Mesendoderm (in vitro differentiated cells): ENCODE measurements at regions not wholly inside any gene's neighbourhood (a gene's known extent, or its start where the extent isn't known, plus 50 kb on each side); places are given as distances from the start of the nearest gene placed in this dataset.

Experiments
- DNase-seq: peaks from one replicate; pipeline ENCODE4 v3.0.0; 2013
- H2AK5ac ChIP-seq: 2 replicates; pipeline ENCODE4 v1.6.1; 2013; ENCODE audit warnings: low read length, inconsistent platforms
- H2BK120ac ChIP-seq: 2 replicates; pipeline ENCODE4 v1.6.1; 2013; ENCODE audit warnings: low read depth, mild to moderate bottlenecking, low read length, moderate library complexity, mixed read lengths
- H2BK15ac ChIP-seq: replicated peaks from 2 replicates; pipeline ENCODE4 v1.6.1; 2013; ENCODE audit warnings: low read depth, mild to moderate bottlenecking, moderate library complexity
- H2BK5ac ChIP-seq: 2 replicates; pipeline ENCODE4 v1.6.1; 2013; ENCODE audit warnings: low read length, inconsistent platforms
- H3K18ac ChIP-seq: 2 replicates; pipeline ENCODE4 v1.6.1; 2013; ENCODE audit warnings: mild to moderate bottlenecking, low read length, mixed read lengths
- H3K23ac ChIP-seq: one replicate; pipeline ENCODE4 v1.6.1; 2013; ENCODE audit warnings: low read length
- H3K27ac ChIP-seq: 2 replicates; pipeline ENCODE4 v1.5.1; 2013; ENCODE audit warnings: low read depth, mild to moderate bottlenecking, inconsistent platforms, low read length, moderate library complexity
- H3K27me3 ChIP-seq: 2 replicates; pipeline ENCODE4 v1.6.1; 2013; ENCODE audit warnings: low read length, control low read depth, mild to moderate bottlenecking, inconsistent platforms; ENCODE audit not compliant: insufficient read depth, poor library complexity
- H3K36me3 ChIP-seq: 2 replicates; pipeline ENCODE4 v1.6.1; 2013; ENCODE audit warnings: low read length, inconsistent platforms; ENCODE audit not compliant: control insufficient read depth, insufficient read depth
- H3K4ac ChIP-seq: one replicate; pipeline ENCODE4 v1.6.1; 2013; ENCODE audit warnings: low read depth, mild to moderate bottlenecking, low read length, moderate library complexity
- H3K4me1 ChIP-seq: 2 replicates; pipeline ENCODE4 v1.6.1; 2013; ENCODE audit warnings: low read depth, low read length, inconsistent platforms; ENCODE audit not compliant: control insufficient read depth
- H3K4me2 ChIP-seq: 2 replicates; pipeline ENCODE4 v1.6.1; 2013; ENCODE audit warnings: low read length
- H3K4me3 ChIP-seq: 2 replicates; pipeline ENCODE4 v1.5.1; 2013; ENCODE audit warnings: mild to moderate bottlenecking, low read length
- H3K56ac ChIP-seq: one replicate; pipeline ENCODE4 v1.6.1; 2013; ENCODE audit warnings: low read length
- H3K79me1 ChIP-seq: 2 replicates; pipeline ENCODE4 v1.6.1; 2013; ENCODE audit warnings: low read length, inconsistent platforms
- H3K79me2 ChIP-seq: 2 replicates; pipeline ENCODE4 v1.6.1; 2013; ENCODE audit warnings: mild to moderate bottlenecking, low read length; ENCODE audit not compliant: control insufficient read depth, insufficient read depth
- H3K9ac ChIP-seq: 2 replicates; pipeline ENCODE4 v1.6.1; 2013; ENCODE audit warnings: low read length, inconsistent platforms
- H4K5ac ChIP-seq: one replicate; pipeline ENCODE4 v1.6.1; 2013; ENCODE audit warnings: low read length
- H4K8ac ChIP-seq: one replicate; pipeline ENCODE4 v1.6.1; 2013; ENCODE audit warnings: low read depth, mild to moderate bottlenecking, control low read depth, low read length, moderate library complexity
- WGBS: extraction: QIAGEN DNeasy Blood & Tissue Kit; methylation state at CpG from one replicate; pipeline ENCODE4 v1.1.7; 2013; ENCODE audit warnings: low lambda C conversion rate, missing lambda C conversion rate; ENCODE audit not compliant: insufficient coverage; ENCODE audit errors: extremely low coverage; 5-methylcytosine and 5-hydroxymethylcytosine counted together

GRCh38 chr11:45061641-45062040, 84.8 kb upstream of the PRDM11 start:
- no peak overlapping the region for H3K9ac ChIP-seq
- no peaks in the 10 kb centered on the region for H3K36me3 ChIP-seq
- no peak overlapping the region for H2BK5ac ChIP-seq
- no peak overlapping the region for H2BK120ac ChIP-seq
- H3K4ac ChIP-seq = no peak overlapping the region
- H3K18ac ChIP-seq = no peak overlapping the region
- H2BK15ac ChIP-seq = no peak overlapping the region
- no peak overlapping the region for H3K23ac ChIP-seq
- H3K27ac ChIP-seq = no peak overlapping the region
- H3K4me2 ChIP-seq = no peak overlapping the region
- no peak overlapping the region for H4K8ac ChIP-seq
- H3K4me1 ChIP-seq = peaks cover 2% of the 10 kb centered on the region
- H3K27me3 ChIP-seq = no peaks in the 10 kb centered on the region
- no peak overlapping the region for H2AK5ac ChIP-seq
- no peaks in the 10 kb centered on the region for H3K79me1 ChIP-seq
- no CpG with 5 or more reads among the region's 10 CpGs for WGBS
- no peak for DNase-seq
- no peaks in the 10 kb centered on the region for H3K79me2 ChIP-seq
- H3K4me3 ChIP-seq = no peak overlapping the region
- no peak overlapping the region for H4K5ac ChIP-seq
- no peak overlapping the region for H3K56ac ChIP-seq

GRCh38 chr11:45062115-45062514, 84.3 kb upstream of the PRDM11 start:
- Histone ChIP-seq H3K23ac (no peak overlapping the region), H2BK15ac (no peak overlapping the region), H3K18ac (no peak overlapping the region), H3K4ac (no peak overlapping the region), H3K4me1 (no peaks in the 10 kb centered on the region), H3K79me2 (no peaks in the 10 kb centered on the region), H3K4me2 (no peak overlapping the region), H3K4me3 (no peak overlapping the region), H4K8ac (no peak overlapping the region), H3K56ac (no peak overlapping the region), H3K79me1 (no peaks in the 10 kb centered on the region), H3K27ac (no peak overlapping the region), H3K9ac (no peak overlapping the region), H2AK5ac (no peak overlapping the region), H2BK5ac (no peak overlapping the region), H3K36me3 (no peaks in the 10 kb centered on the region), H2BK120ac (no peak overlapping the region), H3K27me3 (no peaks in the 10 kb centered on the region), H4K5ac (no peak overlapping the region)
- no peak for DNase-seq
- no CpG with 5 or more reads among the region's 3 CpGs for WGBS

- H3K79me1 ChIP-seq = no peaks in the 10 kb centered on the region
- no peak overlapping the region for H3K4ac ChIP-seq
- H3K36me3 ChIP-seq = no peaks in the 10 kb centered on the region
- H3K27ac ChIP-seq = no peak overlapping the region
- no CpG with 5 or more reads among the region's 6 CpGs for WGBS
- no peak overlapping the region for H4K5ac ChIP-seq
- H2AK5ac ChIP-seq = no peak overlapping the region
- no peaks in the 10 kb centered on the region for H3K27me3 ChIP-seq
- no peak overlapping the region for H3K56ac ChIP-seq
- no peak overlapping the region for H3K18ac ChIP-seq
- no peak overlapping the region for H2BK5ac ChIP-seq
- H3K4me2 ChIP-seq = no peak overlapping the region
- no peak overlapping the region for H2BK15ac ChIP-seq
- H3K4me3 ChIP-seq = no peak overlapping the region
- no peak overlapping the region for H3K9ac ChIP-seq
- no peak overlapping the region for H2BK120ac ChIP-seq
- no peaks in the 10 kb centered on the region for H3K4me1 ChIP-seq
- H4K8ac ChIP-seq = no peak overlapping the region
- H3K79me2 ChIP-seq = no peaks in the 10 kb centered on the region
- DNase-seq = no peak
- no peak overlapping the region for H3K23ac ChIP-seq
These were observed 83.3 kb upstream of the PRDM11 start for GRCh38 chr11:45062974-45063635.

- Histone ChIP-seq H3K4me1 (no peaks in the 10 kb centered on the region), H3K23ac (no peak overlapping the region)
These were observed 82.8 kb upstream of the PRDM11 start for GRCh38 chr11:45063669-45064068.

GRCh38 chr11:45067966-45068365, 78.5 kb upstream of the PRDM11 start:
- Histone ChIP-seq H2BK5ac (no peak overlapping the region), H3K36me3 (no peaks in the 10 kb centered on the region), H3K9ac (no peak overlapping the region), H4K8ac (no peak overlapping the region), H2AK5ac (no peak overlapping the region), H3K79me2 (no peaks in the 10 kb centered on the region), H3K27ac (no peak overlapping the region), H3K56ac (no peak overlapping the region), H3K4ac (no peak overlapping the region), H2BK120ac (no peak overlapping the region), H4K5ac (no peak overlapping the region), H3K4me1 (no peaks in the 10 kb centered on the region), H3K4me2 (no peak overlapping the region), H3K18ac (no peak overlapping the region), H3K4me3 (no peak overlapping the region), H3K27me3 (no peaks in the 10 kb centered on the region), H2BK15ac (no peak overlapping the region), H3K79me1 (no peaks in the 10 kb centered on the region), H3K23ac (no peak overlapping the region)
- WGBS = no CpG with 5 or more reads among the region's 1 CpG
- DNase-seq = no peak

More at GRCh38 chr11:45063669-45064068, 82.8 kb upstream of the PRDM11 start:
- no peak overlapping the region for H3K27ac ChIP-seq
- H3K56ac ChIP-seq = no peak overlapping the region
- no peak for DNase-seq
- H2BK15ac ChIP-seq = no peak overlapping the region
- no peak overlapping the region for H4K5ac ChIP-seq
- no peaks in the 10 kb centered on the region for H3K79me1 ChIP-seq
- H3K79me2 ChIP-seq = no peaks in the 10 kb centered on the region
- H3K9ac ChIP-seq = no peak overlapping the region
- H3K27me3 ChIP-seq = no peaks in the 10 kb centered on the region
- WGBS = no CpG with 5 or more reads among the region's 1 CpG
- no peak overlapping the region for H2BK120ac ChIP-seq
- no peaks in the 10 kb centered on the region for H3K36me3 ChIP-seq
- no peak overlapping the region for H2AK5ac ChIP-seq
- no peak overlapping the region for H3K4me3 ChIP-seq
- no peak overlapping the region for H2BK5ac ChIP-seq
- no peak overlapping the region for H3K4me2 ChIP-seq
- no peak overlapping the region for H3K4ac ChIP-seq
- H4K8ac ChIP-seq = no peak overlapping the region
- H3K18ac ChIP-seq = no peak overlapping the region

GRCh38 chr11:45071232-45071631, 75.2 kb upstream of the PRDM11 start:
- no peak overlapping the region for H2AK5ac ChIP-seq
- H3K27me3 ChIP-seq = no peaks in the 10 kb centered on the region
- H3K9ac ChIP-seq = no peak overlapping the region
- no peak overlapping the region for H3K4me2 ChIP-seq
- no peak overlapping the region for H3K56ac ChIP-seq
- DNase-seq = no peak
- H2BK120ac ChIP-seq = no peak overlapping the region
- H3K18ac ChIP-seq = no peak overlapping the region
- no peaks in the 10 kb centered on the region for H3K79me1 ChIP-seq
- no peak overlapping the region for H2BK15ac ChIP-seq
- no peaks in the 10 kb centered on the region for H3K36me3 ChIP-seq
- no CpG with 5 or more reads among the region's 1 CpG for WGBS
- H3K4me3 ChIP-seq = no peak overlapping the region
- H3K23ac ChIP-seq = no peak overlapping the region
- H4K8ac ChIP-seq = no peak overlapping the region
- no peaks in the 10 kb centered on the region for H3K79me2 ChIP-seq
- no peak overlapping the region for H3K27ac ChIP-seq
- no peak overlapping the region for H2BK5ac ChIP-seq
- no peak overlapping the region for H4K5ac ChIP-seq
- no peak overlapping the region for H3K4ac ChIP-seq
- H3K4me1 ChIP-seq = no peaks in the 10 kb centered on the region
